GM21447 (cell line): ENCODE measurements at regions not wholly inside any gene's neighbourhood (a gene's known extent, or its start where the extent isn't known, plus 50 kb on each side); places are given as distances from the start of the nearest gene placed in this dataset.

ENCODE experiments used
- ATAC-seq: cut with Tn5 transposase; IDR thresholded peaks from one replicate; pipeline ENCODE4 v1.9.1; 2021; ENCODE audit not compliant: unreplicated experiment

DNA sequence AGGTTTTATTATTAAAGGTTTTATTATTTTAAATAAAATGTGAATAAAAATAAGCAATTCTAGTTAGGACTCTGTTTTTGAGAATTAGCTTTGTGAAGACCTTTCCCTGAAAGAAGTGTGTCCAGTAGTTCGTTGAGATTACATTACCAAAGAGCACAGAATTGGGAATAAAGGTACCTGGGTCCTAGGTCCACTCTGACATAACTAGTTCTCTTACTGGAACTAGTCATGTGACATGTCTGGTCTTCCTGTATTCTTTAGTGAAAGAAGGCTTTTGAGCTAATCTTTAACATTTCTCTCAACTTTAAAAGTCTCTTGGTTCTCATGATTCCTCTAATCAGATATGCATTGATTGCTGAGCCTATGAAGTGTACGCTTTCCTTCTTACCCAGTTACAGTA is 292.0 kb upstream of the SMIM31 start:
- ATAC-seq, result no peak

DNA sequence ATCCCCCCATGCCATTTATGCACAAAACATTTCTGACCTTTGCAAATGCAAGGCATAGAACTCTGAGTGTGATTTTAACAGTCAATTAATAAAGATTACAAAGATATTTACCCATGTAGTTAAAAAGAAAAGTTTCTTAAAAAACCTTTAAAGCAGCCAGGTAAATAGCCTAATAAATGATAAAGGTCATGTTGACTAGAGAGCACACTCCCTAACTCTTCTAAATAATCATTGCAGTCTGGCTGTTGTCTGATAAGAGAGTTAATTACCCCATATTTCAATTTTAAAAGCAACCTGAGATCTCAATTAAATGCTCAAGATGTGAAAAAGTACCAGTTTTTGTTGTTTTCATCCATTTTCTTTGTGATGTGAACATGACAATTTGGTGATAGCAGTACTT is 291.5 kb upstream of the SMIM31 start:
- no peak for ATAC-seq

DNA sequence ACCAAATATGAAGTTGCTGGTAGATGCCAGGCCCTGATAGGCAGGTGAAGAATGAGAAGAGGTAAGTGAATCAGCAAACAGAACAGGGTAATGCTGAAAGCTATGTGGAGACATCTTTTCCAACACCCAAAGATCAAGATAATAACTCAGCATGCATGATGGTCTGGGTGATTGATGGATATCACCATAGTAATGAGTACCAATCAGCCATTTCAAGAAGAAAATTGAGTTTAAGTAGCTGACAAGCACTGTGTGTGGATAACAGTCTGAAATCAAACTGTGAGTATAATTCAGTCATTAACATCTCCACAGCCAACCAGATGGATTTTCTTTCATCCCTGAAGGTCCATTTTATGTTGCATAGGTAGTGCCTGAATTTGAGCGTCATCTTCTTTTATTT is 289.6 kb upstream of the SMIM31 start:
- ATAC-seq, result no peak

DNA sequence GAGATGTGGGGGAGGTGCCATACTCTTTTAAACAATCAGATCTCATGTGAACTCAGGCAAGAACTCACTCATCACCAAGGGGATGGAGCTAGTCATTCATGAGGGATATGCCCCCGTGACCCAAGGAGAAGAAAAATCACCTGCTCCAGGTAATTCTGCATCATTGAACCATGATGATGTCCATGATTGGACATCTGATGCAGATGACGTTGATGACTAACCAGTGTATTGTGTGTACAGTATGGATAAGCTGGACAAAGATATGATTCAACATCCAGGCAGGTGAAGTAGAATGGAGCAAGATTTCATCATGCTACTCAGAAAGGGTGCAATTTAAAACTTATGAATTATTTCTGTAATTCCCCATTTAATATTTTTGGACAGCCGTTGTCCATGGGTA is 286.4 kb upstream of the SMIM31 start:
- no peak for ATAC-seq

DNA sequence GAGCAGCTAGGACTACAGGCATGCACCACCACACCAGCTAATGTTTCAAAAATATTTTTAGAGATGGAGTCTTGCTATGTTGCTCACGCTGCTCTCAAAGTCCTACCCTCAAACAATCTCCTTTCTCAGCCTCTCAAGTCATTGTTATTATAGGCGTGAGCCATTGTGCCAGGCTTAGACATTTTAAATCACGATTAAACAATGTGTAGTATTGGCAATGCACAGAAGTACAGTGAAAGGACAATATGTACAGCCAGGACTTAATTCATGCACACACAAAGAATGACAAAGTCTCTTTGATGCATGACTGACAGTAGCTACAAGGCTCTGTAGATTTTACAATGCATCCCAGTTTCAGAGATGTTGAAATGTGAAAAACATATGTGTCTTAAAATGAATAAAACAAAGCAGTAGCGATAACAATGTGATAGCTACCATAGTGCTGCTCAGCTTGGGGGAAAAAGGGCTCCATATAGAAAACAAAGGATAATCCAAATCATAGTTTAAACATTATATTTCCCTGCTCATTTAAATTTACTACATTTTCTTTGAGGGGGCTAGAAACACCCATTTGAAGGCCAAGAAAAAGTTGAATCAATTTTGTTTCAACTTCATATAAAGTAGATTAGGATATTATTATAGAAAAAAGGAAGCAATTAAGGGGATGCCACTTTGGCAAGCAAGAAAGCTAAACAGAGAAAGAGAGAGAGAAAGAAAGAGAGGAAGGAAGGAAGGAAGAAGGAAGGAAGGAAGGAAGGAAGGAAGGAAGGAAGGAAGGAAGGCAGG is 272.4 kb upstream of the SMIM31 start:
- ATAC-seq, result no peak

DNA sequence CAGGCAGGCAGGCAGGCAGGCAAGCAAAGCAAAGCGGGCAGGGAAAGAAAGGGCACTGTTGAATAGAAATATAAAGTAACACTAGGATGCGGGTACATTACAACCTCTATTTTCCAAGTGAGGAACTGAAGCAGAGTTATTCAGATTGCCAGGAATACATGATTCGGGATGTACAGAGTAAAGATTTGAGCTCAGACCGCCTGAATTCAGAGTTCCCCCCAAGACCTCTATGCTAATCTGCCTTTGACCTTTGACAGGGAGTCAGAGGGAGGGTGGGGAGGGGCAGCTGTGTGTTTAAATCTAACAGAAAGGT is 271.9 kb upstream of the SMIM31 start:
- ATAC-seq, result no peak

DNA sequence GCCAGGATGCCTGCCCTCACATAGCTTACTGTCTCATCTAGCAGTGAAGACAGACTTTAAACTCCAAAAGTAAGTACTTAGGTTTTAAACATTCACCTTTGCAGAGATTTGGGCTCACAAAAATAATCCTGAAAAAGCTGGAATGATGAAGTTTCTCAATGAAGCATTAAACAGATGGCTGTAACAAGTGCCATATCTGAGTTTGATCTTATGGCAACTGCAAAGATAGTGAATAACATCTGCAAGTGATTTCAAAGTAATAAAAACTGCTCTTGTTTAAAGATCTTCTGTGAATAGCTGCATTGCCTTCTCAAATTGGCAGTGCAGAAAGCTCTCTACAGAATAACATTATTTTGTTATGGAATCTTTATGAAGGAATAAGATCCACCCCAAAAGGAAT is 271.2 kb upstream of the SMIM31 start:
- no peak for ATAC-seq

DNA sequence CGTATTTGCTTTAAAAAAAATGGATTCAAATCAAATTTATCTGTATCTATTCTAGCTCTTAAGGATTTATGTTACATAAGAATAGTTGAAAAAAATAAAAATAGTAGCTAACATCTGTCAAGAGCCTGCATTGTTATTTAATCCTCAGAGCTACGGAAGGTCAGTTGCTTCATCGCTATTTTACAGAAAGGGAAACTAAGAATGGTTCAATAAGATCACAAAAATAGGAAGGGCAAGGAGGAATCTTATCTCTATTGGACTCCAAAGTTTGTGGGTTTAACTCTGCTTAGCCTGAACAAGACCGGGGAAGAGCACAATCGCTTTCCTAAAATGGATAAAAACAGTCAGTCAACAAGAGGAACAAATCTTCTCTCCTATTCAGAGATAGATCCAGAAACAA is 270.2 kb upstream of the SMIM31 start:
- no peak for ATAC-seq

DNA sequence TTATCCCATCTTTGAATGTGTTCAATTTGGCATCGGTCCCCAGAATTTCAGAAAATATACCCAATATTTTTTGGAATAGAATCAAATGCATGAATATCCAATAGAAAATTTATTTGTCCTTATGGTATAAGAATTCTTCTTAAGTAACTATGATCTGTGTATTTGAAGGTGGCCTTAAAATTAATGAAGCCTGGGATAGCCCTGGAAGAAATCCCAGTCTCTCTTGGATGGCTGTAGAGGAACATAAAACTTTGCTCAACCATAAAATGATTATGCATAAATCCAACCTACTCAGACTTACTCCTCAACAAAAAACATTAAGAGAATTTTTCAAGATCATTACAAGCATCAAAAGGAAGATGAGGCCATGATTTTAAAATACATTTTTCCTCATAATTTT is 269.4 kb upstream of the SMIM31 start:
- ATAC-seq, result no peak

DNA sequence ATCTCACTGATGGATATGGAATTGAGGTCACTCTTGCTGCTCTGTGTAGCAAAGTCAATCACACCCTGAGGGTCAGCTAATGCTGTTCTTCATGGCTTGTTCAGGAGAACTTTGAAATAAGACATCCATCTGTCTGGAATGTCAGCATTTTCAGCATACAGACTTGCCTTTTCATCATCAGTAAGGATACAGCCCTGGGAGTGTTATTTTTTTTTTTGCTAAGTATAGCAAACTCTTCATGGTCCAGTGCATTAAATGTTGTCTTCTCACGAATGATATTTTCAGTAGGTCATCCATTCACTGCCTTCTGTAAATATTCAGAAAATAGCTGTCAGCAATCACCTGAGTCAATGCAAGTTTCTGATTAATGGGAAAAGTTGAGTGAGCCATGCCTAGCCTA is 268.8 kb upstream of the SMIM31 start:
- no peak for ATAC-seq

DNA sequence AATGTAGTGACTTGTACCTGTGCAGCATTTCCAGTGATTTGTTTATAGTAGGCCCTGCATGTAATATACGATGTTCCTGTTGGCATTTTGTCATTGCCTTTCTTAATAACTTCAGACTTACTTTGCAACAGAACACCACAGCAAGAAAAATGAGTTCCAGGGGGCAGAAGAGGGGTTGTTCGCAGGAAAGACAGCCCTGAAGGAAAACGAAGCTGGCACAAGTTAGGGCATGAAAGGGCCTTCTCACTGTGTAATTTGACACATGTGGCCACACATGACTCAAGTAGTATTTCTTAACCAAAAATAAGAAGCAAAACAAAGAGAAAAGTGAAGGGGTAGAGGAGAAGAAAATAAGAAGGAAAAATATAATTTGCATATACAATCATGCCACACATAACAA is 265.8 kb upstream of the SMIM31 start:
- ATAC-seq, result no peak

DNA sequence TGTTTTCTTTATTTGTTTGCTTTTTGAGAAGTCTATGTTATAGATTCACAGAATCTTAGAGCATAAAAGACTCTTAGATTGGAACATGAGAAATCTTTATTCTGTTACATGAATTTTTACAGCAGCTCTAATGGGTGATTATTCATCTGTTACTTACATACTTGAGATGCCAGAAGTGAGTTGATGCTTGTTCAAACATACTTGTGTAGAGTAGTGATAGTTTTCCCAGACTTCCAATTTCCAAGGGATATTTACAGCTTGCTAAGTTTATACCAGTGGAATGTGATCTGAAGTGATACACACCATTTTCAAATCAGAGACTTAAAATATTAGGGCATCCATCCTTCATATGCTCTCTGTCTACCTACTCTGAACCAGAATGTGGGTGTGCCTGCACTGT is 252.9 kb upstream of the SMIM31 start:
- no peak for ATAC-seq

DNA sequence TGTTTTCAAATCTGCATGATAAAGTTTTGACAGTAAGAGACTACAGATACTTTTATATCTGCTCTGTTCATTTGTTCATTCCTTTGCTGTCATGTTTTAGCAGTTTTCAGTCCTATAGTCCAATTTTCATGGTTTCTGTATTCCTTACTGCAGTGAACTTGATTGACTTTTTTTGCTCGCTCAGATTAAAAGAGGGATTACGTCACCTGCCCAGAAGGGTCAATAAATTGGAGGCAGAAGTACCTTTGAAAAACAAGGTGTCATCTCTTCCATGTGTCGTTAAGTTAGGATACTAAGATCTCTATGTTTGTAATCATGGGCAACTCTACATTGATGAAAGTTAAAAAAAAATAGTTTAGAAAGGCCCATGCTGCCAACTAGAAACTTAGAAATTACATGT is 250.1 kb upstream of the SMIM31 start:
- no peak for ATAC-seq

DNA sequence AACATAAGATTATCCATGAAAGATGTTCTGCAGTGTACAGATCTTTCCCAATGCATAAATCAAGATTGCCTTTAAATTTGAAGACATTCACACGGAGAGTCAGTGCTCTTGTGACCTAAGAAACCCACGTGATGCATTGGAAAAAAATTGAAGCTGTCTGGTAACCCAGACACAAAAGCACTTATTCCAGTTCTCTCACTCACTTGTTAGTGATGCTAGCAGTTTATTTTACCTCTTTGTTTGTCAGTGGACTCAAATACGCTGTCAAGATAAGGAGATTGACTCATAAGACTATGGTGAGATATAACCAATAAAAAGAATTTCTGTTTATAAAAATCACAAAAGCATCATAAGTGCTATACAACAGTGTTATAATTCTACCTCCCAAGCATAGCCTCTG is 245.8 kb upstream of the SMIM31 start:
- ATAC-seq, result no peak

DNA sequence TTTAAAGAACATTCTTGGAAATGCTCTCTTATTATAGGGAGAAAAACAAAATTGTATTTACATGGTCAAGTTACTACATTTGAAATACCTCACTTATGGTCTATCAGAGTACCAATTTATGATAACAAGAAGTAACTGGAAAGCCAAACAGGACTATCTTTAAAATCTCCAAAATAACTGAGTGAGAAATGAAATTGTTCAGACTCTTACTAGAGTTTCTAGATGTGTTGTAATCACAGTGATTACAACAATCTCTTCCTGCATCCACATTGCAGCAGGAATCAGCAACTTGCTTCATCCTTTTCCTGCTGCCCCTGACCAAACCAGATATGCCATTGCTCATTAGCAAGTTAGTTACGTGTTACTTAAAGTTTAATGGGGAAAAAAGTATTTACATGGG is 245.2 kb upstream of the SMIM31 start:
- no peak for ATAC-seq

DNA sequence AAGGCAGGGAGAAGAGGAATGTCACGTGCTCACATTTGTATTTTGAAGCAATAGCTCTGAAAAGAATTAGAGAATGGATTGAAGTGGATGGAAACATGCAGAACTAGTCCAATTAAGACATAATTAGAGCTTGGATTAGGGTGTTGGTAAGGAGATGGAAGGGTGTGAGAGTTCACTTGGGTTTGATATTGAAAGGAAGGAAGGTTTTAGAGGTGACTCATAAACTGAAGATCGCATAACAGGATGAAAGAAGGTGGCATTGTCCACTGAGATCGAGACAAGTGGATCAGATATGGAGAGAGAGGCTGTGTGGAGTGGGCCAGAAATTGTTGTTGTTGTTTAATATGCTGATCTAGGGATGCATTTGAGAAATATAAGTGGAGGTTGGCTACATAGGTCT is 244.0 kb upstream of the SMIM31 start:
- no peak for ATAC-seq

DNA sequence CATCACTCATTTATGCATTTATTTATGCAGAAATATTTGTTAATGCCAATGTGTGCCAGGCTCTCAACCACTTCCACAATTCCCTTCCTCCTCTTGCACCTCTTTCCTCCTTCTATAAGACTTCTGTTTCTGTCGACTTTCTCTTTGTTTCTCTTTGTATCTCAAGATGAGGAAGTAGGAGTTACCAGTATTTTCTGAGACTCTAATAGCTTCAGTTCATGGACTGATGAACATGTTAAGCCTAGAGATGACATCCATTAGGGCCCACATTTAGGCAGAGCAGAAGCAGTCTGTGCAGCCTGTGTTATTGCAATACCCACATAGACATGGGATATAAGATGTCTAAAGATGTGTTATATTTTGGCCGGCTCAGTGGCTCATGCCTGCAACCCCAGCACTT is 241.8 kb upstream of the SMIM31 start:
- no peak for ATAC-seq

DNA sequence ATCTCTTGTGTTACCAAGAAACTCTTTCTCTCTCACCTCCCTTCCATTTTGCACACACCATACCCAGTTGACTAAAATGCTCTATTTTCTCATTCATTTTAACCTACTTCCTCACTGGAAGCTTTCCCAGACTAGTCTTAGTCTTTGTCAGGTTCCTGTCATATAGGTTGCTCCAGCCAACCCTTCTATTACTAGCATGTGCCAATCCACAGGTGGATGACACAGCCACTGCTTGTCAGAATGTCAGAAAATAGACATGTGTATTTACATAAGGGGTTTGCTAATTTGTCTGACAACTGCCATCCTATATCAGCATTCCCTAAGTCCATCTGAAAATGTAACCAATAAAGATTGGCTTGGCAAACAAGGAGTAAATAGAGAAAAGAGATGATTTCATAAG is 239.2 kb upstream of the SMIM31 start:
- ATAC-seq, result no peak

DNA sequence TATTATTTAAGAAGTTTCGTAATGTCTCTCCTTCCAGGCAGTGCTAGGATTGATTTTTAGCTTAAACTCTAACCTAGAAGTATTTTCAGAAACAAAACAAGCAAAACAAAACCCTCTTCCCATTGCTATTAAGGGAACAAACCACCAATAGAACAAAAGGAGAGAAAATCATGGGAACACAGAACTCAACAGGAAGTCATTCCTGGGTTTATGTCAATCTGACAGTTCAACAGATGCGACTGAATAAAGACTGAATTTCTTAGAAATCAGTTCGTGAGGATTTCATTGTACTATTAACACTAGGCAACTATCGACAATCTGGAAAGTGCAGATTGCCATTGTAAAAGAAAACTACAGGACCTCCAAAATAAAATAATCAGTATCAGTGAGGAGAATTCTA is 229.1 kb upstream of the SMIM31 start:
- ATAC-seq, result no peak

DNA sequence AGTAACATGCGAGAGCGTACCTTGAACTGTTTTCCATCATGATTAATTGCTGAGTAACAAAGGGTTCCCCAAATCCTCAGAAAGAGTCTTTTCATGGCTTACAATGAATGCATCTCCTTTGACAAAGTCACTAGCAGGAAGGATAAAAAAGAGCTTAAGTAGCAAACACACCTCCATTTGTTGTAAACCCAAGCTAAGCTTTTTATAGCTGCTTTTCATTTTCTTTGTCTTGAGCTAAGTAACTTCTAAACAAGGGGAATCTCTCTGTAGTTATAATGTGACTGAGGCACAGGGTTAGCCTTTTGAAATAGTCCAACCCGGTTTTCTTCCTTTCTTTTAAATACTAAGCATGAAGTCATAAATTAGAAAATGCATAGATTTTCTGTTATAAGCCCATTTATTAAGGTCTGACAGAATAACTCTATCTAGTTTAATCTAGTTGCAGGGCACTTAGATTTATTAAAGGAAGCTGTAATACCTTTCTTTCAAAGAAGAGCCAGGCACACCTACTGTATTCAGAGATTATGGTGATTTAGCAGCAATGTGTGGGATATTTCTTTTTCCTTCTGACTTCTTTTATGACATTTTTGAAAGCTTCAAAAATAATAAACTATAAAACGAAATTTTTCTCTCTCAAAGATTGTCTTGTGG is 226.9 kb upstream of the SMIM31 start:
- no peak for ATAC-seq

DNA sequence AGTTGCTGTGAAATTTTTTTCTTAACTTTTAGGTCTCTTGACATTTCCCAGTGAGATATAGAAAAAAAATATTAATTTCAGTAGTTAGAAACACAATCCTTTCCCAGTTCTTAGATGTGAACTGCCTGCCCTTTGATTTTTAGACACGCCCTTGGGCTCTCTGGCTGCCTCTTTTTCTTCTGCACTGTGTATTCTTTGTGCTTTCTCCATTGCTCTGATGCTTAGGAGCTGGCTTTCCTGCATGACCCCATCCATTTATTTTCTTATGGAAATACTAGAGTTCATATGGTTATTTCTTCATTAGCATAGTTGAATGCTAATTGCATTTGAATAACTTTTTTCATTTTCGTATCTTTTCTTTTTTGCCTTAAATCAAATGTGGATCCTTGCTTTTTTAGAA is 224.9 kb upstream of the SMIM31 start:
- ATAC-seq, result no peak

DNA sequence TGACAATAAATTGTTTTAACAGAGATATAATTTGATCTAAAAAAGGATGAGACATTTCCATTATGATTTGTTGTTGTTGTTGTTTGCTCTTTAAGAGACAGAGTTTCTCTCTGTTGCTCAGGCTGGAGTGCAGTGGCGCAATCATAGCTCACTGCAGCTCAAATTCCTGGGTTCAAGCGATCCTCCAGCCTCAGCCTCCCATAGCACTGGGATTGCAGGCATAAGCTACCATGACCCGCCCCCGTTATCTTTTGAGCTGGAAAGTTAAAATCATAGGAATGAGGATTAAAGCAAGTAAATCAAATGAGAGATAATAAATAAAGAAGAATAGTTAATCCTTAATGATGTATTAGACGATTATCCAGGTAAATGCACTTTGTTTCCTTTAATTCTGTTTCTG is 224.4 kb upstream of the SMIM31 start:
- no peak for ATAC-seq

DNA sequence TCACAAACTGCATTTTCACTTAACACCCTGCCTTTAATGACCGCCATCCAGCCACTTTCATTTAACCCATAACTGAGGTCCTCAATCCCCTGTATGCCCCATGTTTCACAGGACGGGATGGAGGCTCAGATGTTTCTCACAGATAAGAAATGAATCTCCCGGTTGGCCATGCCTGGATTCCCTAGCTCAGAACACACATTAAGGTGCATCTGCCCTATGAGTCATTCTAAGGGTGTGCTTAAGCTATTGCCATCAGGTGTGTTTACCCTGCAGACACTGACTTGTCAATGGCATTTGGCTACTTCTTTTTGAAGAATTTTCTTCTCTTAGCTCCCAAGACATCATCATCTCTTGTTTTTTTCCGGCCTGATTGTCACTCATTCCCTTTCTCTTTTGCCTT is 222.6 kb upstream of the SMIM31 start:
- ATAC-seq, result no peak
